IMR-90 (cell line): ENCODE measurements at regions not wholly inside any gene's neighbourhood (a gene's known extent, or its start where the extent isn't known, plus 50 kb on each side); places are given as distances from the start of the nearest gene placed in this dataset.

Experiments
- ATAC-seq: fragments of 200-7000 bp; cut with Tn5 transposase; 2 replicates; pipeline ENCODE4 v1.9.1; 2020; ENCODE audit warnings: low read depth, mild to moderate bottlenecking, moderate library complexity
- BruUV-seq: library from RNA; stranded (reverse); fragments of 400-500 nt; replicated peaks from 2 replicates; lab custom pipeline; 2021; lab: Mats Ljungman, UMichigan
- CTCF ChIA-PET: fragments of 300-600 bp; formaldehyde crosslinking; extraction: SDS; loops from one replicate; lab custom pipeline; 2021; ENCODE audit warnings: antibody characterized with exemption; lab: Yijun Ruan, JAX
- POLR2A ChIA-PET: fragments of 300-600 bp; sonication (Branson Sonifier 250); formaldehyde crosslinking; loops from one replicate; lab custom pipeline; 2022; ENCODE audit warnings: antibody characterized with exemption; ENCODE audit not compliant: unreplicated experiment; lab: Charles Lee
- DNase-seq: peaks from one replicate; pipeline ENCODE4 v3.0.0; 2013
- H2AFZ ChIP-seq: replicated peaks from 2 replicates; pipeline ENCODE3; 2013; ENCODE audit warnings: low read length, mild to moderate bottlenecking; ENCODE audit not compliant: poor library complexity
- H2AK5ac ChIP-seq: 2 replicates; pipeline ENCODE4 v1.6.1; 2013; ENCODE audit warnings: low read depth, low read length, inconsistent platforms
- H2AK9ac ChIP-seq: replicated peaks from 2 replicates; pipeline ENCODE3; 2013; ENCODE audit warnings: mild to moderate bottlenecking, low read depth, low read length, moderate library complexity; ENCODE audit not compliant: poor library complexity
- H2BK120ac ChIP-seq: 2 replicates; pipeline ENCODE4 v1.6.1; 2013; ENCODE audit warnings: low read depth, low read length, inconsistent platforms
- H2BK15ac ChIP-seq: 3 replicates; pipeline ENCODE4 v1.6.1; 2013; ENCODE audit warnings: low read depth, low read length, inconsistent platforms
- H2BK20ac ChIP-seq: 2 replicates; pipeline ENCODE4 v1.6.1; 2013; ENCODE audit warnings: low read depth, mild to moderate bottlenecking, inconsistent platforms, low read length, moderate library complexity
- H2BK5ac ChIP-seq: 2 replicates; pipeline ENCODE4 v1.6.1; 2013; ENCODE audit warnings: mild to moderate bottlenecking, low read depth, low read length, inconsistent platforms; ENCODE audit not compliant: poor library complexity, severe bottlenecking
- H3K14ac ChIP-seq: replicated peaks from 2 replicates; pipeline ENCODE4 v1.6.1; 2013; ENCODE audit warnings: low read depth, low read length, inconsistent platforms
- H3K18ac ChIP-seq: 2 replicates; pipeline ENCODE4 v1.6.1; 2013; ENCODE audit warnings: low read depth, low read length, control low read depth
- H3K23ac ChIP-seq: 2 replicates; pipeline ENCODE4 v1.6.1; 2013; ENCODE audit warnings: low read depth, low read length, inconsistent platforms
- H3K27ac ChIP-seq: 2 replicates; pipeline ENCODE4 v1.5.1; 2013; ENCODE audit warnings: mild to moderate bottlenecking, control low read depth, low read length; ENCODE audit not compliant: insufficient read depth
- H3K27me3 ChIP-seq: 2 replicates; pipeline ENCODE4 v1.6.1; 2013; ENCODE audit warnings: low read length; ENCODE audit not compliant: control insufficient read depth, insufficient read depth
- H3K36me3 ChIP-seq: 2 replicates; pipeline ENCODE4 v1.6.1; 2013; ENCODE audit warnings: low read length, mixed read lengths; ENCODE audit not compliant: control insufficient read depth, insufficient read depth
- H3K4ac ChIP-seq: 2 replicates; pipeline ENCODE4 v1.6.1; 2013; ENCODE audit warnings: low read depth, low read length, inconsistent platforms
- H3K4me1 ChIP-seq: 2 replicates; pipeline ENCODE4 v1.6.1; 2013; ENCODE audit warnings: low read length, mixed read lengths; ENCODE audit not compliant: control insufficient read depth, insufficient read depth
- H3K4me2 ChIP-seq: 2 replicates; pipeline ENCODE4 v1.6.1; 2013; ENCODE audit warnings: low read depth, mild to moderate bottlenecking, control low read depth, low read length, moderate library complexity
- H3K4me3 ChIP-seq: 2 replicates; pipeline ENCODE4 v1.5.1; 2013; ENCODE audit warnings: low read depth, mild to moderate bottlenecking, control low read depth, low read length, moderate library complexity; ENCODE audit not compliant: insufficient read depth
- H3K56ac ChIP-seq: 2 replicates; pipeline ENCODE4 v1.6.1; 2013; ENCODE audit warnings: low read length, inconsistent platforms; ENCODE audit not compliant: insufficient read depth; ENCODE audit errors: extremely low read depth
- H3K79me1 ChIP-seq, 2 experiments: 2 replicates each; pipeline ENCODE4 v1.6.1; 2013; ENCODE audit warnings: low read length in 2 of 2, inconsistent platforms in 1 of 2, low read depth in 1 of 2
- H3K9ac ChIP-seq: 2 replicates; pipeline ENCODE4 v1.6.1; 2013; ENCODE audit warnings: low read depth, low read length, control low read depth
- H3K9me1 ChIP-seq: 2 replicates; pipeline ENCODE4 v1.6.1; 2013; ENCODE audit warnings: low read length, inconsistent platforms; ENCODE audit not compliant: insufficient read depth
- H3K9me3 ChIP-seq: 2 replicates; pipeline ENCODE4 v1.6.1; 2013; ENCODE audit warnings: low read length; ENCODE audit not compliant: control insufficient read depth, insufficient read depth
- H4K20me1 ChIP-seq: 2 replicates; pipeline ENCODE4 v1.6.1; 2013; ENCODE audit warnings: low read length, inconsistent platforms; ENCODE audit not compliant: insufficient read depth
- H4K5ac ChIP-seq: 2 replicates; pipeline ENCODE4 v1.6.1; 2013; ENCODE audit warnings: mild to moderate bottlenecking, low read depth, low read length, control low read depth
- H4K8ac ChIP-seq, 2 experiments: 2 replicates each; pipeline ENCODE4 v1.6.1; 2013; ENCODE audit warnings: low read depth in 2 of 2, low read length in 2 of 2, control low read depth in 1 of 2, inconsistent platforms in 1 of 2
- H4K91ac ChIP-seq: 2 replicates; pipeline ENCODE4 v1.6.1; 2013; ENCODE audit warnings: low read depth, low read length, inconsistent platforms; ENCODE audit not compliant: insufficient read depth
- BHLHE40 ChIP-seq: fragments of 150-350 bp; IDR thresholded peaks from 2 replicates; pipeline ENCODE4 v1.6.1; 2016; ENCODE audit warnings: mild to moderate bottlenecking, low read depth, low read length
- CEBPB ChIP-seq: IDR thresholded peaks from 2 replicates; pipeline ENCODE4 v1.6.1; 2012; ENCODE audit warnings: low read depth, low read length, improper control_type of control experiment
- CHD1 ChIP-seq: IDR thresholded peaks from 2 replicates; pipeline ENCODE4 v1.6.1; 2012; ENCODE audit warnings: low read depth, low read length, improper control_type of control experiment
- CTCF ChIP-seq: conservative IDR thresholded peaks from 2 replicates; pipeline ENCODE4 v1.5.1; 2012; ENCODE audit warnings: mild to moderate bottlenecking, low read depth, low read length, improper control_type of control experiment
- ELK1 ChIP-seq: fragments of 150-350 bp; IDR thresholded peaks from 2 replicates; pipeline ENCODE4 v1.6.1; 2016; ENCODE audit warnings: low read depth, mild to moderate bottlenecking, low read length, moderate library complexity, borderline replicate concordance
- FOS ChIP-seq: fragments of 150-350 bp; IDR thresholded peaks from 2 replicates; pipeline ENCODE4 v1.6.1; 2016; ENCODE audit warnings: low read depth, low read length
- MAFK ChIP-seq: IDR thresholded peaks from 2 replicates; pipeline ENCODE4 v1.6.1; 2012; ENCODE audit warnings: low read depth, low read length, improper control_type of control experiment
- MAZ ChIP-seq: IDR thresholded peaks from 2 replicates; pipeline ENCODE4 v1.6.1; 2012; ENCODE audit warnings: low read depth, mild to moderate bottlenecking, low read length, improper control_type of control experiment, moderate library complexity, borderline replicate concordance
- MXI1 ChIP-seq: IDR thresholded peaks from 2 replicates; pipeline ENCODE4 v1.6.1; 2012; ENCODE audit warnings: low read depth, mild to moderate bottlenecking, low read length, moderate library complexity, borderline replicate concordance
- NFE2L2 ChIP-seq: fragments of 150-350 bp; IDR thresholded peaks from 2 replicates; pipeline ENCODE4 v1.6.1; 2016; ENCODE audit warnings: low read depth, mild to moderate bottlenecking, low read length
- POLR2A ChIP-seq: IDR thresholded peaks from 2 replicates; pipeline ENCODE4 v1.6.1; 2012; ENCODE audit warnings: mild to moderate bottlenecking, low read depth, low read length
- RAD21 ChIP-seq: IDR thresholded peaks from 2 replicates; pipeline ENCODE4 v1.6.1; 2012; ENCODE audit warnings: low read length, improper control_type of control experiment
- RCOR1 ChIP-seq: IDR thresholded peaks from 2 replicates; pipeline ENCODE4 v1.6.1; 2012; ENCODE audit warnings: mild to moderate bottlenecking, low read length, improper control_type of control experiment; ENCODE audit not compliant: insufficient replicate concordance
- RFX5 ChIP-seq: IDR thresholded peaks from 2 replicates; pipeline ENCODE4 v1.8.0; 2012; ENCODE audit warnings: low read depth, mild to moderate bottlenecking, low read length, moderate library complexity
- SMC3 ChIP-seq: fragments of 150-350 bp; IDR thresholded peaks from 2 replicates; pipeline ENCODE4 v1.6.1; 2016; ENCODE audit warnings: low read depth, mild to moderate bottlenecking, antibody characterized with exemption, low read length, moderate library complexity
- USF2 ChIP-seq: fragments of 150-350 bp; IDR thresholded peaks from 2 replicates; pipeline ENCODE4 v1.6.1; 2017; ENCODE audit warnings: mild to moderate bottlenecking, antibody characterized with exemption, low read length, low read depth
- dilution Hi-C: fragments of 300-500 bp; cut with HindIII; formaldehyde crosslinking; loops from one replicate; pipeline ENCODE4 v1.14.3; 2018; ENCODE audit warnings: low sequenced_read_pairs; ENCODE audit not compliant: unreplicated experiment
- in situ Hi-C: fragments of 300-500 bp; cut with MboI; formaldehyde crosslinking; loops from 3 replicates; pipeline ENCODE4 v1.14.3; 2019; ENCODE audit warnings: low sequenced_read_pairs, inconsistent platforms, mixed read lengths
- intact Hi-C: fragments of 100-400 bp; cut with micrococcal nuclease; formaldehyde crosslinking; loops from 2 replicates; pipeline ENCODE4 v1.10.0; 2022

- no peak overlapping the region for H3K9ac ChIP-seq
- no peak overlapping the region for H2BK20ac ChIP-seq
- DNase-seq, result no peak
- H3K27ac ChIP-seq, result no peak overlapping the region
- no peak overlapping the region for H3K14ac ChIP-seq
- ChIA-PET CTCF (no interaction called here), POLR2A (no interaction called here)
- intact Hi-C loops (no loop called here), dilution Hi-C loops (no loop called here), in situ Hi-C loops (no loop called here)
- no peak overlapping the region for H2BK5ac ChIP-seq
- no peak overlapping the region for H2BK120ac ChIP-seq
- H2AK9ac ChIP-seq, result no peak overlapping the region
- no peak overlapping the region for H4K5ac ChIP-seq
- no peak overlapping the region for H3K23ac ChIP-seq
- H3K36me3 ChIP-seq, result no peaks in the 10 kb centered on the region
- H3K4me2 ChIP-seq, result no peak overlapping the region
- no peak overlapping the region for H4K8ac ChIP-seq
- no peak overlapping the region for H2BK15ac ChIP-seq
- ATAC-seq, result no peak
- no peak overlapping the region for H3K4ac ChIP-seq
- no peaks in the 10 kb centered on the region; the same call in 1 of the 2 replicates for H3K4me1 ChIP-seq
- no peak overlapping the region for H2AFZ ChIP-seq
- no peak overlapping the region for H3K56ac ChIP-seq
- H2AK5ac ChIP-seq, result no peak overlapping the region
- no peaks in the 10 kb centered on the region for H3K79me1 ChIP-seq
- peaks cover 5% of the 10 kb centered on the region for H3K9me1 ChIP-seq
- no peak overlapping the region for H3K4me3 ChIP-seq
- no TSS peak for BruUV-seq
- no peaks in the 10 kb centered on the region for H4K20me1 ChIP-seq
- no peak overlapping the region for H3K18ac ChIP-seq
- H3K9me3 ChIP-seq, result no peaks in the 10 kb centered on the region
- TF ChIP-seq POLR2A, result no peak
- TF ChIP-seq BHLHE40, result no peak
- no peak for TF ChIP-seq MAZ
- no peak for TF ChIP-seq RFX5
- TF ChIP-seq CTCF, result no peak
- no peak for TF ChIP-seq RAD21
- TF ChIP-seq CEBPB, result no peak
- no peak for TF ChIP-seq SMC3
- no peak for TF ChIP-seq RCOR1
- no peak for TF ChIP-seq NFE2L2
- no peak for TF ChIP-seq CHD1
- TF ChIP-seq FOS, result no peak
- no peak for TF ChIP-seq MAFK
- no peak for TF ChIP-seq USF2
- no peak for TF ChIP-seq ELK1
- no peak for TF ChIP-seq MXI1
- no peaks in the 10 kb centered on the region for H3K27me3 ChIP-seq
- H4K91ac ChIP-seq, result no peak overlapping the region
Measured at GRCh38 chr12:27162229-27162537, 79.8 kb upstream of the C12orf71 start.
